IMR-90 (cell line): ENCODE measurements at regions not wholly inside any gene's neighbourhood (a gene's known extent, or its start where the extent isn't known, plus 50 kb on each side); places are given as distances from the start of the nearest gene placed in this dataset.

Experiments used
- ATAC-seq: fragments of 200-7000 bp; cut with Tn5 transposase; 2 replicates; pipeline ENCODE4 v1.9.1; 2020; ENCODE audit warnings: low read depth, mild to moderate bottlenecking, moderate library complexity
- BruUV-seq: library from RNA; stranded (reverse); fragments of 400-500 nt; replicated peaks from 2 replicates; lab custom pipeline; 2021; lab: Mats Ljungman, UMichigan
- CTCF ChIA-PET: fragments of 300-600 bp; formaldehyde crosslinking; extraction: SDS; loops from one replicate; lab custom pipeline; 2021; ENCODE audit warnings: antibody characterized with exemption; lab: Yijun Ruan, JAX
- POLR2A ChIA-PET: fragments of 300-600 bp; sonication (Branson Sonifier 250); formaldehyde crosslinking; loops from one replicate; lab custom pipeline; 2022; ENCODE audit warnings: antibody characterized with exemption; ENCODE audit not compliant: unreplicated experiment; lab: Charles Lee
- DNase-seq: peaks from one replicate; pipeline ENCODE4 v3.0.0; 2013
- H2AFZ ChIP-seq: replicated peaks from 2 replicates; pipeline ENCODE3; 2013; ENCODE audit warnings: low read length, mild to moderate bottlenecking; ENCODE audit not compliant: poor library complexity
- H2AK5ac ChIP-seq: 2 replicates; pipeline ENCODE4 v1.6.1; 2013; ENCODE audit warnings: low read depth, low read length, inconsistent platforms
- H2AK9ac ChIP-seq: replicated peaks from 2 replicates; pipeline ENCODE3; 2013; ENCODE audit warnings: mild to moderate bottlenecking, low read depth, low read length, moderate library complexity; ENCODE audit not compliant: poor library complexity
- H2BK120ac ChIP-seq: 2 replicates; pipeline ENCODE4 v1.6.1; 2013; ENCODE audit warnings: low read depth, low read length, inconsistent platforms
- H2BK15ac ChIP-seq: 3 replicates; pipeline ENCODE4 v1.6.1; 2013; ENCODE audit warnings: low read depth, low read length, inconsistent platforms
- H2BK20ac ChIP-seq: 2 replicates; pipeline ENCODE4 v1.6.1; 2013; ENCODE audit warnings: low read depth, mild to moderate bottlenecking, inconsistent platforms, low read length, moderate library complexity
- H2BK5ac ChIP-seq: 2 replicates; pipeline ENCODE4 v1.6.1; 2013; ENCODE audit warnings: mild to moderate bottlenecking, low read depth, low read length, inconsistent platforms; ENCODE audit not compliant: poor library complexity, severe bottlenecking
- H3K14ac ChIP-seq: replicated peaks from 2 replicates; pipeline ENCODE4 v1.6.1; 2013; ENCODE audit warnings: low read depth, low read length, inconsistent platforms
- H3K18ac ChIP-seq: 2 replicates; pipeline ENCODE4 v1.6.1; 2013; ENCODE audit warnings: low read depth, low read length, control low read depth
- H3K23ac ChIP-seq: 2 replicates; pipeline ENCODE4 v1.6.1; 2013; ENCODE audit warnings: low read depth, low read length, inconsistent platforms
- H3K27ac ChIP-seq: 2 replicates; pipeline ENCODE4 v1.5.1; 2013; ENCODE audit warnings: mild to moderate bottlenecking, control low read depth, low read length; ENCODE audit not compliant: insufficient read depth
- H3K27me3 ChIP-seq: 2 replicates; pipeline ENCODE4 v1.6.1; 2013; ENCODE audit warnings: low read length; ENCODE audit not compliant: control insufficient read depth, insufficient read depth
- H3K36me3 ChIP-seq: 2 replicates; pipeline ENCODE4 v1.6.1; 2013; ENCODE audit warnings: low read length, mixed read lengths; ENCODE audit not compliant: control insufficient read depth, insufficient read depth
- H3K4ac ChIP-seq: 2 replicates; pipeline ENCODE4 v1.6.1; 2013; ENCODE audit warnings: low read depth, low read length, inconsistent platforms
- H3K4me1 ChIP-seq: 2 replicates; pipeline ENCODE4 v1.6.1; 2013; ENCODE audit warnings: low read length, mixed read lengths; ENCODE audit not compliant: control insufficient read depth, insufficient read depth
- H3K4me2 ChIP-seq: 2 replicates; pipeline ENCODE4 v1.6.1; 2013; ENCODE audit warnings: low read depth, mild to moderate bottlenecking, control low read depth, low read length, moderate library complexity
- H3K4me3 ChIP-seq: 2 replicates; pipeline ENCODE4 v1.5.1; 2013; ENCODE audit warnings: low read depth, mild to moderate bottlenecking, control low read depth, low read length, moderate library complexity; ENCODE audit not compliant: insufficient read depth
- H3K56ac ChIP-seq: 2 replicates; pipeline ENCODE4 v1.6.1; 2013; ENCODE audit warnings: low read length, inconsistent platforms; ENCODE audit not compliant: insufficient read depth; ENCODE audit errors: extremely low read depth
- H3K79me1 ChIP-seq, 2 experiments: 2 replicates each; pipeline ENCODE4 v1.6.1; 2013; ENCODE audit warnings: low read length in 2 of 2, inconsistent platforms in 1 of 2, low read depth in 1 of 2
- H3K9ac ChIP-seq: 2 replicates; pipeline ENCODE4 v1.6.1; 2013; ENCODE audit warnings: low read depth, low read length, control low read depth
- H3K9me1 ChIP-seq: 2 replicates; pipeline ENCODE4 v1.6.1; 2013; ENCODE audit warnings: low read length, inconsistent platforms; ENCODE audit not compliant: insufficient read depth
- H3K9me3 ChIP-seq: 2 replicates; pipeline ENCODE4 v1.6.1; 2013; ENCODE audit warnings: low read length; ENCODE audit not compliant: control insufficient read depth, insufficient read depth
- H4K20me1 ChIP-seq: 2 replicates; pipeline ENCODE4 v1.6.1; 2013; ENCODE audit warnings: low read length, inconsistent platforms; ENCODE audit not compliant: insufficient read depth
- H4K5ac ChIP-seq: 2 replicates; pipeline ENCODE4 v1.6.1; 2013; ENCODE audit warnings: mild to moderate bottlenecking, low read depth, low read length, control low read depth
- H4K8ac ChIP-seq, 2 experiments: 2 replicates each; pipeline ENCODE4 v1.6.1; 2013; ENCODE audit warnings: low read depth in 2 of 2, low read length in 2 of 2, control low read depth in 1 of 2, inconsistent platforms in 1 of 2
- H4K91ac ChIP-seq: 2 replicates; pipeline ENCODE4 v1.6.1; 2013; ENCODE audit warnings: low read depth, low read length, inconsistent platforms; ENCODE audit not compliant: insufficient read depth
- BHLHE40 ChIP-seq: fragments of 150-350 bp; IDR thresholded peaks from 2 replicates; pipeline ENCODE4 v1.6.1; 2016; ENCODE audit warnings: mild to moderate bottlenecking, low read depth, low read length
- CEBPB ChIP-seq: IDR thresholded peaks from 2 replicates; pipeline ENCODE4 v1.6.1; 2012; ENCODE audit warnings: low read depth, low read length, improper control_type of control experiment
- CHD1 ChIP-seq: IDR thresholded peaks from 2 replicates; pipeline ENCODE4 v1.6.1; 2012; ENCODE audit warnings: low read depth, low read length, improper control_type of control experiment
- FOS ChIP-seq: fragments of 150-350 bp; IDR thresholded peaks from 2 replicates; pipeline ENCODE4 v1.6.1; 2016; ENCODE audit warnings: low read depth, low read length
- MAFK ChIP-seq: IDR thresholded peaks from 2 replicates; pipeline ENCODE4 v1.6.1; 2012; ENCODE audit warnings: low read depth, low read length, improper control_type of control experiment
- NFE2L2 ChIP-seq: fragments of 150-350 bp; IDR thresholded peaks from 2 replicates; pipeline ENCODE4 v1.6.1; 2016; ENCODE audit warnings: low read depth, mild to moderate bottlenecking, low read length
- WGBS, 2 experiments: methylation state at CpG; one replicate each; pipeline versions ENCODE4 v1.1.5 to v1.1.7; 2013; ENCODE audit warnings: missing lambda C conversion rate in 2 of 2; ENCODE audit not compliant: insufficient read length in 1 of 2; ENCODE audit errors: extremely low coverage in 2 of 2; 5-methylcytosine and 5-hydroxymethylcytosine counted together
- dilution Hi-C: fragments of 300-500 bp; cut with HindIII; formaldehyde crosslinking; loops from one replicate; pipeline ENCODE4 v1.14.3; 2018; ENCODE audit warnings: low sequenced_read_pairs; ENCODE audit not compliant: unreplicated experiment
- in situ Hi-C: fragments of 300-500 bp; cut with MboI; formaldehyde crosslinking; loops from 3 replicates; pipeline ENCODE4 v1.14.3; 2019; ENCODE audit warnings: low sequenced_read_pairs, inconsistent platforms, mixed read lengths
- intact Hi-C: fragments of 100-400 bp; cut with micrococcal nuclease; formaldehyde crosslinking; loops from 2 replicates; pipeline ENCODE4 v1.10.0; 2022

- peak; percentile 79 for DNase-seq
- intact Hi-C loops: no loop called here
- H2BK15ac ChIP-seq: no peak overlapping the region
Measured at GRCh38 chr12:45660330-45660729, 69.2 kb upstream of the ARID2 start.

More at GRCh38 chr12:45660330-45660729, 69.2 kb upstream of the ARID2 start:
- no peaks in the 10 kb centered on the region for H3K9me3 ChIP-seq
- no peak overlapping the region for H2BK120ac ChIP-seq
- H2BK20ac ChIP-seq: no peak overlapping the region; the same call in 1 of the 2 replicates
- no TSS peak for BruUV-seq
- H3K9me1 ChIP-seq: no peaks in the 10 kb centered on the region
- H4K5ac ChIP-seq: no peak overlapping the region
- H3K4me3 ChIP-seq: no peak overlapping the region
- no peaks in the 10 kb centered on the region for H3K79me1 ChIP-seq
- 0 out of 2 replicates have a peak, but pooled peaks have one; percentile 27 for ATAC-seq
- H3K23ac ChIP-seq: no peak overlapping the region
- no peak overlapping the region for H3K9ac ChIP-seq
- TF ChIP-seq BHLHE40 (no peak; the same call in 1 of the 2 replicates), NFE2L2 (peak; percentile 62; the same call in 1 of the 2 replicates), CHD1 (no peak), FOS (no peak), MAFK (no peak), CEBPB (no peak)
- H4K91ac ChIP-seq: no peak overlapping the region
- H3K56ac ChIP-seq: no peak overlapping the region
- peak overlapping the region; percentile 68 for H2AFZ ChIP-seq
- H2BK5ac ChIP-seq: no peak overlapping the region
- H3K4me2 ChIP-seq: no peak overlapping the region
- CTCF ChIA-PET: no interaction called here
- peak overlapping the region; percentile 75 for H2AK9ac ChIP-seq
- H4K20me1 ChIP-seq: no peaks in the 10 kb centered on the region
- no peak overlapping the region for H3K18ac ChIP-seq
- H3K36me3 ChIP-seq: no peaks in the 10 kb centered on the region
- H3K27ac ChIP-seq: no peak overlapping the region
- in situ Hi-C loops (no loop called here), dilution Hi-C loops (no loop called here)
- WGBS, 2 experiments: 0% methylated on average over 1 of the region's 2 CpGs; no CpG with 5 or more reads in 1 of the 2 experiments
- H2AK5ac ChIP-seq: no peak overlapping the region
- H3K27me3 ChIP-seq: no peaks in the 10 kb centered on the region
- no peaks in the 10 kb centered on the region for H3K4me1 ChIP-seq
- no peak overlapping the region for H3K4ac ChIP-seq
- POLR2A ChIA-PET: no interaction called here
- peak overlapping the region in 1 of 2 experiments; percentile 23; a peak in 1 of 4 replicates for H4K8ac ChIP-seq
- no peak overlapping the region for H3K14ac ChIP-seq
